HG03039 (cell line): ENCODE measurements at regions not wholly inside any gene's neighbourhood (a gene's known extent, or its start where the extent isn't known, plus 50 kb on each side); places are given as distances from the start of the nearest gene placed in this dataset.
"Not testable (repeated sequence)": the region's sequence is repeated elsewhere in the genome, so short reads cannot be mapped to it uniquely, and the experiment has no call there.

Source experiments
- ATAC-seq: cut with Tn5 transposase; IDR thresholded peaks from one replicate; pipeline ENCODE4 v1.9.1; 2021; ENCODE audit warnings: mild to moderate bottlenecking, moderate library complexity; ENCODE audit not compliant: unreplicated experiment

GRCh38 chr2:150681120-150681804 is 193.8 kb upstream of the RND3 start:
- ATAC-seq, result no peak

GRCh38 chr2:150679456-150680120 is 192.1 kb upstream of the RND3 start:
- ATAC-seq, result no peak

- ATAC-seq, result no peak
Measured at GRCh38 chr2:150677551-150677950, 190.1 kb upstream of the RND3 start.

- ATAC-seq, result no peak
Measured at GRCh38 chr2:150676747-150677383, 189.4 kb upstream of the RND3 start.

GRCh38 chr2:150675807-150676206 is 188.3 kb upstream of the RND3 start:
- ATAC-seq, result no peak

- ATAC-seq, result no peak
Measured at GRCh38 chr2:150674283-150674682, 186.8 kb upstream of the RND3 start.

GRCh38 chr2:150672311-150672710 is 184.8 kb upstream of the RND3 start:
- no peak for ATAC-seq

GRCh38 chr2:150669492-150669891 is 182.0 kb upstream of the RND3 start:
- no peak for ATAC-seq

- ATAC-seq, result not testable (repeated sequence)
Measured at GRCh38 chr2:150667039-150667438, 179.6 kb upstream of the RND3 start.

GRCh38 chr2:150663143-150663542 is 175.7 kb upstream of the RND3 start:
- ATAC-seq, result no peak

- no peak for ATAC-seq
Measured at GRCh38 chr2:150656002-150656401, 168.5 kb upstream of the RND3 start.

- no peak for ATAC-seq
Measured at GRCh38 chr2:150653351-150653750, 165.9 kb upstream of the RND3 start.

- no peak for ATAC-seq
Measured at GRCh38 chr2:150647943-150648342, 160.5 kb upstream of the RND3 start.

- no peak for ATAC-seq
Measured at GRCh38 chr2:150646746-150647145, 159.3 kb upstream of the RND3 start.

GRCh38 chr2:150644298-150645067 is 157.0 kb upstream of the RND3 start:
- ATAC-seq, result no peak

GRCh38 chr2:150643114-150643725 is 155.8 kb upstream of the RND3 start:
- ATAC-seq, result no peak

GRCh38 chr2:150640039-150640438 is 152.6 kb upstream of the RND3 start:
- ATAC-seq, result no peak

- no peak for ATAC-seq
Measured at GRCh38 chr2:150639383-150639782, 151.9 kb upstream of the RND3 start.

GRCh38 chr2:150631236-150631821 is 143.9 kb upstream of the RND3 start:
- no peak for ATAC-seq

GRCh38 chr2:150630587-150631235 is 143.2 kb upstream of the RND3 start:
- ATAC-seq, result no peak
